Mesendoderm (in vitro differentiated cells): ENCODE measurements at regions not wholly inside any gene's neighbourhood (a gene's known extent, or its start where the extent isn't known, plus 50 kb on each side); places are given as distances from the start of the nearest gene placed in this dataset.

Experiments
- DNase-seq: peaks from one replicate; pipeline ENCODE4 v3.0.0; 2013
- H2AK5ac ChIP-seq: 2 replicates; pipeline ENCODE4 v1.6.1; 2013; ENCODE audit warnings: low read length, inconsistent platforms
- H2BK120ac ChIP-seq: 2 replicates; pipeline ENCODE4 v1.6.1; 2013; ENCODE audit warnings: low read depth, mild to moderate bottlenecking, low read length, moderate library complexity, mixed read lengths
- H2BK15ac ChIP-seq: replicated peaks from 2 replicates; pipeline ENCODE4 v1.6.1; 2013; ENCODE audit warnings: low read depth, mild to moderate bottlenecking, moderate library complexity
- H2BK5ac ChIP-seq: 2 replicates; pipeline ENCODE4 v1.6.1; 2013; ENCODE audit warnings: low read length, inconsistent platforms
- H3K18ac ChIP-seq: 2 replicates; pipeline ENCODE4 v1.6.1; 2013; ENCODE audit warnings: mild to moderate bottlenecking, low read length, mixed read lengths
- H3K23ac ChIP-seq: one replicate; pipeline ENCODE4 v1.6.1; 2013; ENCODE audit warnings: low read length
- H3K27ac ChIP-seq: 2 replicates; pipeline ENCODE4 v1.5.1; 2013; ENCODE audit warnings: low read depth, mild to moderate bottlenecking, inconsistent platforms, low read length, moderate library complexity
- H3K27me3 ChIP-seq: 2 replicates; pipeline ENCODE4 v1.6.1; 2013; ENCODE audit warnings: low read length, control low read depth, mild to moderate bottlenecking, inconsistent platforms; ENCODE audit not compliant: insufficient read depth, poor library complexity
- H3K36me3 ChIP-seq: 2 replicates; pipeline ENCODE4 v1.6.1; 2013; ENCODE audit warnings: low read length, inconsistent platforms; ENCODE audit not compliant: control insufficient read depth, insufficient read depth
- H3K4ac ChIP-seq: one replicate; pipeline ENCODE4 v1.6.1; 2013; ENCODE audit warnings: low read depth, mild to moderate bottlenecking, low read length, moderate library complexity
- H3K4me1 ChIP-seq: 2 replicates; pipeline ENCODE4 v1.6.1; 2013; ENCODE audit warnings: low read depth, low read length, inconsistent platforms; ENCODE audit not compliant: control insufficient read depth
- H3K4me2 ChIP-seq: 2 replicates; pipeline ENCODE4 v1.6.1; 2013; ENCODE audit warnings: low read length
- H3K4me3 ChIP-seq: 2 replicates; pipeline ENCODE4 v1.5.1; 2013; ENCODE audit warnings: mild to moderate bottlenecking, low read length
- H3K56ac ChIP-seq: one replicate; pipeline ENCODE4 v1.6.1; 2013; ENCODE audit warnings: low read length
- H3K79me1 ChIP-seq: 2 replicates; pipeline ENCODE4 v1.6.1; 2013; ENCODE audit warnings: low read length, inconsistent platforms
- H3K79me2 ChIP-seq: 2 replicates; pipeline ENCODE4 v1.6.1; 2013; ENCODE audit warnings: mild to moderate bottlenecking, low read length; ENCODE audit not compliant: control insufficient read depth, insufficient read depth
- H3K9ac ChIP-seq: 2 replicates; pipeline ENCODE4 v1.6.1; 2013; ENCODE audit warnings: low read length, inconsistent platforms
- H4K5ac ChIP-seq: one replicate; pipeline ENCODE4 v1.6.1; 2013; ENCODE audit warnings: low read length
- H4K8ac ChIP-seq: one replicate; pipeline ENCODE4 v1.6.1; 2013; ENCODE audit warnings: low read depth, mild to moderate bottlenecking, control low read depth, low read length, moderate library complexity
- WGBS: extraction: QIAGEN DNeasy Blood & Tissue Kit; methylation state at CpG from one replicate; pipeline ENCODE4 v1.1.7; 2013; ENCODE audit warnings: low lambda C conversion rate, missing lambda C conversion rate; ENCODE audit not compliant: insufficient coverage; ENCODE audit errors: extremely low coverage; 5-methylcytosine and 5-hydroxymethylcytosine counted together

DNA sequence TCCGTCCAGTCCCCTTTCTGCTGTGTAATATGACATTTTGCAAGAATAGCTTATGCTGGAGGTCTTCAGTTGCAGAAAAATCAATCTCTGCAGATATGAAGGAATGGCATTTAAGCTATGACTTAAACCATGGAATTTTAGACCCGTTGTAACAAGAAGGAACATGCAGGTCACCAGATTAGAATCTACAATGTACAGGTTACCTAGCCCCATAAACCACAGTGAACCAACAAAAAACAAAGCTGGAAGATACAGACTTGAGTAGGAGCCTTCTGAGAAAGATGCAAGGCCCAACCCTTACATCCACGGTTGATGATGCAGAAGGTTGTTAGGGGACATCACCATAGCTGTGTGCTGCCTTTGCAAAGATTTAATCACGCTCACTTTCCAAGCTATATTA lies 132.5 kb downstream of the WT1 start:
- Histone ChIP-seq H3K18ac (no peak overlapping the region), H4K5ac (no peak overlapping the region), H3K4me1 (no peaks in the 10 kb centered on the region), H3K27me3 (no peaks in the 10 kb centered on the region), H3K79me1 (no peaks in the 10 kb centered on the region), H3K4me3 (no peak overlapping the region), H3K56ac (no peak overlapping the region), H2BK120ac (no peak overlapping the region), H3K36me3 (no peaks in the 10 kb centered on the region), H3K23ac (no peak overlapping the region), H3K4me2 (no peak overlapping the region), H2AK5ac (no peak overlapping the region), H3K9ac (no peak overlapping the region), H3K27ac (no peak overlapping the region), H3K79me2 (no peaks in the 10 kb centered on the region), H2BK15ac (no peak overlapping the region), H4K8ac (no peak overlapping the region), H2BK5ac (no peak overlapping the region), H3K4ac (no peak overlapping the region)
- no peak for DNase-seq
- no CpG with 5 or more reads among the region's 4 CpGs for WGBS

DNA sequence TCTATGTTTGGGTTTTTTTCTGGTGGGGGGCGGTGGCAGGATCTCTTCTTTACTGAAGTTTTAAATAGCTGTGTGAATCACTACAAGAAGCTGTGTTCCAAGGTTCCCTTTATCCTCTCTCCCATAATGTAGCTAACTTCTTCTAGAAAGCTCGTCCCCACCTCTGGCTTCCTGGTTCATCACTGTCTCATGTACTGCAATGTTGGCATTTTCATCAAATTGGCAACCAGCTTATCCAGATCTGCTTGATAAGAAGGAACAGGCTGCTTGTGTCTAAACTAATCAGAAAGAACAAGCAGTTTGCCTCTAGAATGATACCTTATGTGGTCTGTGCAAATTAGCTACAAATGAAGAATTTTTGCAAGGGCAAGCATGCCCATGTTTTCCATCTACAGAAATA lies 130.8 kb downstream of the WT1 start:
- Histone ChIP-seq H2BK15ac (no peak overlapping the region), H3K23ac (no peak overlapping the region), H4K8ac (no peak overlapping the region), H3K9ac (no peak overlapping the region), H3K36me3 (no peaks in the 10 kb centered on the region), H3K4me2 (no peak overlapping the region), H3K27ac (no peak overlapping the region), H2AK5ac (no peak overlapping the region), H4K5ac (no peak overlapping the region), H3K79me2 (no peaks in the 10 kb centered on the region), H3K4me3 (no peak overlapping the region), H3K4ac (no peak overlapping the region), H3K4me1 (no peaks in the 10 kb centered on the region), H3K56ac (no peak overlapping the region), H2BK120ac (no peak overlapping the region), H3K27me3 (no peaks in the 10 kb centered on the region), H2BK5ac (no peak overlapping the region), H3K18ac (no peak overlapping the region), H3K79me1 (no peaks in the 10 kb centered on the region)
- no peak for DNase-seq
- no CpG with 5 or more reads among the region's 2 CpGs for WGBS

DNA sequence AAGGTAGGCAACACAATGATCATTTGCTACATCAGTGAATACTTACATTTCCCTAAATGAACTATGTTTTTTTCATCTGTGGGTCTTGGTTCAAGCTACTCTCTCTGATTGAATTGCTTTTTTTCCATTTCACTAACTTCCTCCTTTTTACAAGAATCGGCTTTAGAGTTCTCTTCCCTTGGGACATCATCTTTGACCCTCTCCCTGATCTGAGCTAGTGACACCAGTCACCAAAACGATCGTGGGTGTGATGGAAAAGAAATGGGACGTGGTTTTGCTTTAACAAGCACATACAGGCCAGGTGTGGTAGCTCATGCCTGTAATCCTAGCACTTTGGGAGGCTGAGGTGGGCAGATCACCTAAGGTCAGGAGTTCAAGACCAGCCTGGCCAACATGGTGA lies 129.9 kb downstream of the WT1 start:
- no peak overlapping the region for H4K8ac ChIP-seq
- no peak overlapping the region for H3K4me2 ChIP-seq
- no peak overlapping the region for H3K56ac ChIP-seq
- no peak overlapping the region for H2BK15ac ChIP-seq
- no peaks in the 10 kb centered on the region for H3K79me2 ChIP-seq
- H3K36me3 ChIP-seq, result no peaks in the 10 kb centered on the region
- H3K9ac ChIP-seq, result no peak overlapping the region
- no peak overlapping the region for H3K4ac ChIP-seq
- no peak overlapping the region for H2AK5ac ChIP-seq
- H2BK120ac ChIP-seq, result no peak overlapping the region
- H4K5ac ChIP-seq, result no peak overlapping the region
- H3K23ac ChIP-seq, result no peak overlapping the region
- WGBS, result no CpG with 5 or more reads among the region's 4 CpGs
- no peaks in the 10 kb centered on the region for H3K4me1 ChIP-seq
- H3K4me3 ChIP-seq, result no peak overlapping the region
- no peaks in the 10 kb centered on the region for H3K79me1 ChIP-seq
- DNase-seq, result no peak
- H3K27ac ChIP-seq, result no peak overlapping the region
- no peak overlapping the region for H3K18ac ChIP-seq
- no peak overlapping the region for H2BK5ac ChIP-seq
- H3K27me3 ChIP-seq, result no peaks in the 10 kb centered on the region

DNA sequence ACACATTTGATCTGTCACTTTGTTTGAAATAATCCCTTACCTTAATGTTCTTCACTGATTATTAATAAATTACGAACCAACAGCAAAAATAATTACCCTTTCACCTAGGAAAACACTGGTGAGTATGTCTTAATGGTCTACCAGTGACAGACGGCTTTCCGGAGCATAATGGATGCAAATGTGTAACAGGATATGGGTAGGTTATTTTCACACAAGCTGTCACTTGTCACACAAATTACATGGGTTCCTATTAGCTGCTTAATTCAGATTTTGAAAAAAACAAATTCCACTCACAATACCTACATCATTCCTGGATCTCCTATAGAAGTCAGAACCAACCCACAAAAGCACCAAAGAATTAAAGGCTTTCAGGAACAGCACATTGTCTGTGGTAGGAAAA lies 127.9 kb downstream of the WT1 start:
- no peak overlapping the region for H3K4ac ChIP-seq
- no peaks in the 10 kb centered on the region for H3K79me1 ChIP-seq
- no peak overlapping the region for H3K27ac ChIP-seq
- H3K4me2 ChIP-seq, result no peak overlapping the region
- H2BK5ac ChIP-seq, result no peak overlapping the region
- no peaks in the 10 kb centered on the region for H3K79me2 ChIP-seq
- no peak overlapping the region for H4K5ac ChIP-seq
- H3K27me3 ChIP-seq, result no peaks in the 10 kb centered on the region
- H3K56ac ChIP-seq, result no peak overlapping the region
- no peaks in the 10 kb centered on the region for H3K36me3 ChIP-seq
- H3K23ac ChIP-seq, result no peak overlapping the region
- H3K9ac ChIP-seq, result no peak overlapping the region
- H3K4me1 ChIP-seq, result no peaks in the 10 kb centered on the region
- no peak for DNase-seq
- H4K8ac ChIP-seq, result no peak overlapping the region
- H3K4me3 ChIP-seq, result no peak overlapping the region
- H2AK5ac ChIP-seq, result no peak overlapping the region
- no peak overlapping the region for H3K18ac ChIP-seq
- WGBS, result no CpG with 5 or more reads among the region's 3 CpGs
- H2BK15ac ChIP-seq, result no peak overlapping the region
- H2BK120ac ChIP-seq, result no peak overlapping the region

- Histone ChIP-seq H2BK120ac (no peak overlapping the region), H3K4me3 (no peak overlapping the region), H3K9ac (no peak overlapping the region), H3K23ac (no peak overlapping the region), H3K18ac (no peak overlapping the region), H2BK15ac (no peak overlapping the region), H3K4me1 (no peaks in the 10 kb centered on the region), H4K5ac (no peak overlapping the region), H4K8ac (no peak overlapping the region), H3K4me2 (no peak overlapping the region), H3K56ac (no peak overlapping the region), H3K79me1 (no peaks in the 10 kb centered on the region), H3K4ac (no peak overlapping the region), H3K27ac (no peak overlapping the region), H3K79me2 (no peaks in the 10 kb centered on the region), H2AK5ac (no peak overlapping the region), H2BK5ac (no peak overlapping the region), H3K27me3 (no peaks in the 10 kb centered on the region), H3K36me3 (no peaks in the 10 kb centered on the region)
- DNase-seq, result no peak
- WGBS, result no CpG with 5 or more reads among the region's 6 CpGs
Observed at GRCh38 chr11:32307913-32308312, 127.4 kb downstream of the WT1 start.

DNA sequence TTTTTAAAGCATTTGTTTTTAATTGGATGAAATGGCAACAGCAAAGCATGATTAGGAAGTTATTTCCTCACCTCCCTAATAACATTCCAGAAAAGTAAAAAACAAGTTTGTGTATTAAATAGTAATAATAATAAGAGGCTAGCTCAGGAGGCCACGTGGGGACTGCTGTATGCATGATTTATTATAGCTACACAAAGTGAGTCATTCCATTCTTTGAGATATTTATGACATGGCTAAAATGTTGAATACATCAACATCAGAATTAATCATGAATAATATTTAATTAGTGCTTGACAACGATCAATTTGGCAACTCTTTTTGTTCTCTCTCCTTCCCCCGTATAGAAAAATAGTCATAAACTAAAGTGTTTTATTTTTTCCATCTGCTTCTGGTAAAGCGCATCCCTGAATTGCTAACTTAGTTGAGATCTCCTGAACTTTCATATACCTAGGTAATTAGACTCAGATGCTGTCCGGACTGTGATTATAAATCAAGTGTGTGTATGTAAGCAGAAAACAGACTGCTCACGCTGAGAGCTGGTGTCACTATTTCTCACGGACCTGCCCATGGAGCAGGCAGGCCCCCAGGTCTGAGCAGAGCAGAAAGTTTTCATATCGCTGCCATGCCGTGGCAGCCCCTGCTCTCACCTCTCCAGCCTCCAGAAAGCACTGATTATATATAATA lies 125.7 kb downstream of the WT1 start:
- WGBS, result no CpG with 5 or more reads among the region's 9 CpGs
- H3K4ac ChIP-seq, result no peak overlapping the region

More for the DNA sequence above, 125.7 kb downstream of the WT1 start:
- no peak overlapping the region for H3K4me2 ChIP-seq
- no peak overlapping the region for H3K4me3 ChIP-seq
- no peaks in the 10 kb centered on the region for H3K79me1 ChIP-seq
- no peaks in the 10 kb centered on the region for H3K27me3 ChIP-seq
- H3K18ac ChIP-seq, result no peak overlapping the region
- no peak overlapping the region for H2BK15ac ChIP-seq
- no peak overlapping the region for H2AK5ac ChIP-seq
- H4K8ac ChIP-seq, result no peak overlapping the region
- no peak overlapping the region for H2BK5ac ChIP-seq
- no peak overlapping the region for H4K5ac ChIP-seq
- H3K9ac ChIP-seq, result no peak overlapping the region
- no peak overlapping the region for H3K23ac ChIP-seq
- H2BK120ac ChIP-seq, result no peak overlapping the region
- H3K27ac ChIP-seq, result no peak overlapping the region
- no peak for DNase-seq
- no peaks in the 10 kb centered on the region for H3K79me2 ChIP-seq
- H3K56ac ChIP-seq, result no peak overlapping the region
- no peaks in the 10 kb centered on the region for H3K4me1 ChIP-seq
- H3K36me3 ChIP-seq, result no peaks in the 10 kb centered on the region
